Nephron (organoid): ENCODE measurements at regions not wholly inside any gene's neighbourhood (a gene's known extent, or its start where the extent isn't known, plus 50 kb on each side); places are given as distances from the start of the nearest gene placed in this dataset.
"Not testable (repeated sequence)": the region's sequence is repeated elsewhere in the genome, so short reads cannot be mapped to it uniquely, and the experiment has no call there.

Source experiments
- H3K27ac Mint-ChIP-seq, 3 experiments: 2 replicates each; pipeline ENCODE4 v1.8.0; 2020; ENCODE audit warnings: mixed read lengths in 3 of 3, mild to moderate bottlenecking in 2 of 3, moderate library complexity in 1 of 3
- H3K27me3 Mint-ChIP-seq: 2 replicates; pipeline ENCODE4 v1.8.0; 2021; ENCODE audit warnings: low read depth, mild to moderate bottlenecking, moderate library complexity, mixed read lengths
- H3K36me3 Mint-ChIP-seq: 2 replicates; pipeline ENCODE4 v1.8.0; 2020; ENCODE audit warnings: low read depth, mixed read lengths
- H3K4me1 Mint-ChIP-seq: 2 replicates; pipeline ENCODE4 v1.8.0; 2020; ENCODE audit warnings: mixed read lengths
- H3K4me3 Mint-ChIP-seq, 3 experiments: 2 replicates each; pipeline ENCODE4 v1.8.0; 2020; ENCODE audit warnings: mild to moderate bottlenecking in 3 of 3, mixed read lengths in 3 of 3, moderate library complexity in 2 of 3
- H3K9me3 Mint-ChIP-seq: 2 replicates; pipeline ENCODE4 v1.8.0; 2020; ENCODE audit warnings: mixed read lengths
- TF ChIP-seq, protein P1 (sequence below), 3 experiments: fragments of 200-600 bp; sonication (generic); IDR thresholded peaks; one replicate each; pipeline ENCODE4 v1.5.0; 2021; ENCODE audit warnings: antibody characterized with exemption in 3 of 3; ENCODE audit not compliant: unreplicated experiment in 3 of 3

DNA sequence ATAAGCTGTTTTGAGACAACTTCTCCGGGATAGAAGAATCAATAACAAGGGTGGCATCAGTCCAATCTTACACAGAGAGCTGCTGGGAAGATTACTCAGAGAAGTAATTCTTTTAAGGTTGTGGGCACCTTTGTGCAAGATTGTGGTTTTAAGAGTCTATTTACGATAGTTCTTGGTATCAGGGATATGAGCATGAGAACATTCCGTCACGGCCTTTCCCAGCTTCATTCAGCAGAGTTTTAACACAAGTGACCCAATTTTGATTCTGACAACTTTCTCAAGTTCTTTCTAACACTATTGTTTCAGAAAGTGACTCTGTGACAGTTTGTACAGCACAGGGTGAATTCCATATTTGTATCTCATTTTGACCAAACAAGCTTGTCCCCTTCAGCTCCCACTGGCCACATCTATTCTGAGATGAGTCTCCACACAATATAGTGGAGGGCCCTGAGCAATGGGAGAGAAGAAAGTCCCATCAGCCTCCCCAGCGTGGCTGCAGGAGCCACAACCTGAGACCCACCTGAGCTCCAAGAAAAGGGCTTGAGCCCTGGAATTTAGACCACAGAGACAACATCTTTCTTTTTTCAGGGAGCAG lies 869.2 kb downstream of the TMEM121 start:
- Mint-ChIP-seq H3K4me1 (no peaks in the 10 kb centered on the region), H3K9me3 (peaks cover 53% of the 10 kb centered on the region), H3K36me3 (peaks cover 5% of the 10 kb centered on the region), H3K27ac (no peak overlapping the region), H3K4me3 (no peak overlapping the region), H3K27me3 (no peaks in the 10 kb centered on the region)
- TF ChIP-seq, protein P1, sequence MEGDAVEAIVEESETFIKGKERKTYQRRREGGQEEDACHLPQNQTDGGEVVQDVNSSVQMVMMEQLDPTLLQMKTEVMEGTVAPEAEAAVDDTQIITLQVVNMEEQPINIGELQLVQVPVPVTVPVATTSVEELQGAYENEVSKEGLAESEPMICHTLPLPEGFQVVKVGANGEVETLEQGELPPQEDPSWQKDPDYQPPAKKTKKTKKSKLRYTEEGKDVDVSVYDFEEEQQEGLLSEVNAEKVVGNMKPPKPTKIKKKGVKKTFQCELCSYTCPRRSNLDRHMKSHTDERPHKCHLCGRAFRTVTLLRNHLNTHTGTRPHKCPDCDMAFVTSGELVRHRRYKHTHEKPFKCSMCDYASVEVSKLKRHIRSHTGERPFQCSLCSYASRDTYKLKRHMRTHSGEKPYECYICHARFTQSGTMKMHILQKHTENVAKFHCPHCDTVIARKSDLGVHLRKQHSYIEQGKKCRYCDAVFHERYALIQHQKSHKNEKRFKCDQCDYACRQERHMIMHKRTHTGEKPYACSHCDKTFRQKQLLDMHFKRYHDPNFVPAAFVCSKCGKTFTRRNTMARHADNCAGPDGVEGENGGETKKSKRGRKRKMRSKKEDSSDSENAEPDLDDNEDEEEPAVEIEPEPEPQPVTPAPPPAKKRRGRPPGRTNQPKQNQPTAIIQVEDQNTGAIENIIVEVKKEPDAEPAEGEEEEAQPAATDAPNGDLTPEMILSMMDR (IDR thresholded peaks at IDR 0.05; ENCODE audit: unreplicated experiment in 3 of 3) = no peak

DNA sequence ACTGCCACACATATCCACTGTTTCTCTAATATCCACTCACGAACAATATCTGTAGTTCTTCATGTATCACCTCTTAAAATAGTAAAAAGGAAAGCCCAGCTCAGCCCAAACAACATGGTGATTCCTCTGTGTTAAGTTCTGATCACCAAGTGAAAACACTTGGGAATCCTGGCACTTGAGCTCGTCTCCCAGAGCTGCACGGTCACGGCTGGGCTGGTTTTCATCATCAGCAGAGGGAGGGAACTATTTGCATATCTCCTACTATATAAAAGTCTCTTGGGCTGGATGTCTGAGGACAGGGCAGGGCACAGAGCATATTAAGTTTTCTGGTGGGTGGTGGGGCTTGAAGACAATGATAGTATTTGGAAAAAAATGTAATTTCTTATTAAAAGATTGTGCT lies 870.6 kb downstream of the TMEM121 start:
- no peaks in the 10 kb centered on the region for H3K27me3 Mint-ChIP-seq
- H3K9me3 Mint-ChIP-seq = peaks cover 41% of the 10 kb centered on the region
- H3K27ac Mint-ChIP-seq = no peak overlapping the region
- no peaks in the 10 kb centered on the region for H3K36me3 Mint-ChIP-seq
- H3K4me3 Mint-ChIP-seq = no peak overlapping the region
- TF ChIP-seq, protein P1 (IDR thresholded peaks at IDR 0.05; ENCODE audit: unreplicated experiment in 3 of 3) = no peak
- H3K4me1 Mint-ChIP-seq = no peaks in the 10 kb centered on the region

DNA sequence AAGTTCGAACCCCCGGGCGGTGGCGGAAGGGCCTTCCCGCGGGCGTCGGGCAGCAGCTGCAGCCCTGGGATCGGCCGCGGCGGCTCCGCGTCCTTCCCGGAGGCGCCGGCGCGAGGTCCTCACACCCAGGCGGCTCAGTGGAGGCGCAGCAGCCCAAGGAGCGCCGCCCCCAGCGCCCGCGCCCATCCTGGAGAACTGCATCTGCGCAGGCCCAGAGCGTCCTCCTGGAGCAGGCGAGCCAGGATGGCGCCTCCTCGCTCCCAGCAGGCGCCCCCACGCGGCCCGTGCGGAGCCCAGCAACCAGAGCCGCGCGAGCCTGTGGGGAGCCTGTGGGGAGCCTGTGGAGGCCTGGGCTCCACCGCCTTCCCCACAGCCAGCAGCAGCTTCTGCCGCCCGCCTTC lies 872.5 kb downstream of the TMEM121 start:
- not testable (repeated sequence) for H3K27ac Mint-ChIP-seq, H3K4me3 Mint-ChIP-seq, H3K36me3 Mint-ChIP-seq, H3K4me1 Mint-ChIP-seq, H3K27me3 Mint-ChIP-seq
- peaks cover 35% of the 10 kb centered on the region for H3K9me3 Mint-ChIP-seq

DNA sequence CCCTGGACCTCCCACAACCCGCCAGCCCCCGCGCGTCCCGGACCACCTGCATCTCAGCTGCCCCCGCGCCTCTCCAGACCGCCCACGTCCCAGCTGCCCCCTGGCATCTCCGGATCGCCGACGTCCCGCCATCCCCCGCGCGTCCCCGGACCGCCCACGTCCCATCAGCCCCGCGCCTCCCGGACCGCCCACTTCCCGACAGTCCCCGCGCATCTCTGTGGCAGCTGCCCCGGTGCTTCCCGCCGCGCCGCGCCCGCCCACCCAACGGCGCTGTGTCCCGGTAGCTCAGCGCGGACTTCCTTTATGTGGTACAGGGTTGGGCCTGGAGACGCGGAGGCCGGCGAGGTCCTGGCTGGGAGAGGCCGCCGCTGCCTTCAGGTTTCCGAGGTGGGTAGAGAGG lies 874.9 kb downstream of the TMEM121 start:
- not testable (repeated sequence) for H3K4me1 Mint-ChIP-seq, H3K36me3 Mint-ChIP-seq, H3K27me3 Mint-ChIP-seq, H3K4me3 Mint-ChIP-seq, H3K27ac Mint-ChIP-seq
- peaks cover 28% of the 10 kb centered on the region for H3K9me3 Mint-ChIP-seq

DNA sequence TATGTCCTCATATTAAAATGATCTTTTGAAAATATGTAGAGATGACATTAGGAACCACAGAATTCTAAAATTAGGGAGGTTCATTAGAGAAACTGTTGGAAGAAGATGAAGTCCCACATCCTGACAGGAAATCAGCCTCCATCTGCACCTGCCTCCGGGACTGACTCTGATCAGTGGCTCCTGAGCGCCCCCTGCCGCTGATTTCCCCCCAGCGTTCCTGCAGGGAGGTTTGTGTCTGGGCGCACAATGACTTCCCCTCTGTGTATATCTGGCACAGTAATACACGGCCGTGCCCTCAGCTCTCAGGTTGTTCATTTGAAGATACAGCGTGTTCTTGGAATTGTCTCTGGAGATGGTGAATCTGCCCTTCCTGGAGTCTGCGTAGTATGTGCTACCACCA lies 883.8 kb downstream of the TMEM121 start:
- H3K27ac Mint-ChIP-seq, H3K4me1 Mint-ChIP-seq, H3K4me3 Mint-ChIP-seq, H3K27me3 Mint-ChIP-seq, H3K36me3 Mint-ChIP-seq: not testable (repeated sequence)
- H3K9me3 Mint-ChIP-seq = peaks cover 23% of the 10 kb centered on the region

DNA sequence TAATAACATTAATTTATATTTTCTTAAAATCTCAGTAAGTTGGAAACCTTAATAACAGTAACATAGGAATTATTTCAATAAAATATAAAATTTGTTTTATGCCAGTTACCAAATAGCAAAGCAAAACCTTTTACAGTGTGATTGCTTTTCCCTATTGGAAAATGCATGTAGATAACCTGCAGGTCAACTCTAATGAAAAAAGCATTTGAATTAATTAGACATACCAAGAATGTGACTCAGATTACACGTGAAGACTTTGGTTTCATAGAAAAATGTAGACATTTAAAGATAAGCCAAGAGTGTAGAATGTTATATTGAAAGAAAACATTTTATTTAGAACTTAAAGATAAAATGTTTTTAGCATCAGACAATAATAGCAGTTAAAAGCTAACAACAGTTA lies 888.1 kb downstream of the TMEM121 start:
- Mint-ChIP-seq H3K27me3 (no peaks in the 10 kb centered on the region), H3K4me3 (no peak overlapping the region), H3K9me3 (peaks cover 36% of the 10 kb centered on the region), H3K4me1 (no peaks in the 10 kb centered on the region), H3K36me3 (no peaks in the 10 kb centered on the region), H3K27ac (no peak overlapping the region)
- TF ChIP-seq, protein P1 (IDR thresholded peaks at IDR 0.05; ENCODE audit: unreplicated experiment in 3 of 3) = no peak

DNA sequence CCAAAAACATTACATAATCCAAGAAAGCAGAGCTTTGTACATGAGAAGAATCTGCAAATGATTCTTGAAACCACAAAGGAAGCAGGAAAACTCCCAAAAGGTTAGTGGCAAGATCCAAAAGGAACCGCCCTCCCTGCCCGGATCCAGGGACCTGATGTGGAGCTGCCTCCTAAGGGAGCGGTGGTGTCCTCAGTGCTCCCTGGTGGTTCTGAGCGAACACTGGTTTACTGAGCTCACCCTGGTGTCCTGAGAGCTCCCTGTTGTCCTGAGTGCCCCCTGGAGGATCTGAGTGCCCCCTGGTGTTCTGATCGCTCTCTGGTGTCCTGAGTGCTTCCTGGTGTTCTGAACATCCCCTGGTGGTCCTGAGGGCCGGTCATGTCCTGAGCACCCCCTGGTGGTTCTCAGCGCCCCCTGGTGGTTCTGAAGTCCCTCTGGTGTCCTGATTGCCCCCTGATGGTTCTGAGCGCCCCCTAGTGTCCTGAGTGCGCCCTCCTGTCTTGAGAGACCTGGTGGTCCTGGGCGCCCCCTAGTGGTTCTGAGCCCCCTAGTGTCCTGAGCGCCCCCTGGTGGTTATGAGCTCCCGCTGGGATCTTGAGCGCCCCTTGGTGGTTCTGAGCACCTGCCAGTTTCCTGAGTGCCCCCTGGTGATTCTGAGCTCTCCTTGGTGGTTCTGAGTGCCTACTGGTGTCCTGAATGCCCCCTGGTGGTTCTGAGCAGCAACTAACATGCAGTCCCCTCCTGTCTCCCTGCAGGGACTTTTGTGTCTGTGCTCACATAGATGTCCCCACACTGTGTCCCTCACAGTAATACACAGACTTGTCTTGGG lies 891.1 kb downstream of the TMEM121 start:
- peaks cover 28% of the 10 kb centered on the region for H3K9me3 Mint-ChIP-seq
- no peak overlapping the region for H3K4me3 Mint-ChIP-seq
- H3K4me1 Mint-ChIP-seq = no peaks in the 10 kb centered on the region
- no peaks in the 10 kb centered on the region for H3K27me3 Mint-ChIP-seq
- H3K27ac Mint-ChIP-seq = no peak overlapping the region
- TF ChIP-seq, protein P1 (IDR thresholded peaks at IDR 0.05; ENCODE audit: unreplicated experiment in 3 of 3) = no peak
- H3K36me3 Mint-ChIP-seq = no peaks in the 10 kb centered on the region
